CD4-positive, alpha-beta memory T cell (primary cell): ENCODE measurements at regions not wholly inside any gene's neighbourhood (a gene's known extent, or its start where the extent isn't known, plus 50 kb on each side); places are given as distances from the start of the nearest gene placed in this dataset.
A peak's percentile ranks its signal among the peaks of the same experiment; 100 is the strongest.
"Not testable (repeated sequence)": the region's sequence is repeated elsewhere in the genome, so short reads cannot be mapped to it uniquely, and the experiment has no call there.

Source experiments
- CTCF ChIA-PET: fragments of 350-600 bp; sonication (Branson Sonifier 250); formaldehyde crosslinking; loops from one replicate; lab custom pipeline; 2021; ENCODE audit warnings: inconsistent platforms; ENCODE audit not compliant: partially characterized antibody; lab: Charles Lee
- POLR2A ChIA-PET: fragments of 350-600 bp; sonication (Branson Sonifier 250); formaldehyde crosslinking; loops from one replicate; lab custom pipeline; 2021; ENCODE audit not compliant: partially characterized antibody; lab: Charles Lee
- DNase-seq, 5 donors: peaks; one replicate each; pipeline versions ENCODE4 v3.0.0 to v3.0.0-alpha.2; 2020 to 2022; ENCODE audit warnings: mixed read lengths in 1 of 5
- H3K27ac ChIP-seq: one replicate; pipeline ENCODE4 v1.7.0; 2013; ENCODE audit warnings: low read depth, low read length
- H3K27me3 ChIP-seq: 2 replicates; pipeline ENCODE4 v1.7.0; 2013; ENCODE audit warnings: mild to moderate bottlenecking, low read length, moderate library complexity; ENCODE audit not compliant: insufficient read depth
- H3K36me3 ChIP-seq: 2 replicates; pipeline ENCODE4 v1.7.0; 2013; ENCODE audit warnings: mild to moderate bottlenecking, low read length, moderate library complexity; ENCODE audit not compliant: insufficient read depth
- H3K4me1 ChIP-seq: 2 replicates; pipeline ENCODE4 v1.7.0; 2013; ENCODE audit warnings: mild to moderate bottlenecking, low read length, moderate library complexity; ENCODE audit not compliant: insufficient read depth
- H3K4me3 ChIP-seq, 2 donors: one replicate each; pipeline ENCODE4 v1.7.0; 2013; ENCODE audit warnings: low read length in 2 of 2, mild to moderate bottlenecking in 1 of 2
- H3K9me3 ChIP-seq, 2 donors: one replicate each; pipeline ENCODE4 v1.7.0; 2013; ENCODE audit warnings: low read length in 2 of 2, control low read depth in 1 of 2; ENCODE audit not compliant: control insufficient read depth in 1 of 2
- H3K27ac Mint-ChIP-seq, 7 donors: one replicate each; pipeline ENCODE4 v1.8.0; 2020 to 2021; ENCODE audit warnings: mixed read lengths in 7 of 7, mild to moderate bottlenecking in 6 of 7, inconsistent platforms in 3 of 7, moderate library complexity in 3 of 7
- H3K27me3 Mint-ChIP-seq, 2 donors: one replicate each; pipeline ENCODE4 v1.8.0; 2020 to 2021; ENCODE audit warnings: mixed read lengths in 2 of 2
- H3K36me3 Mint-ChIP-seq, 2 donors: one replicate each; pipeline ENCODE4 v1.8.0; 2020 to 2021; ENCODE audit warnings: mixed read lengths in 2 of 2, inconsistent platforms in 1 of 2, mild to moderate bottlenecking in 1 of 2
- H3K4me1 Mint-ChIP-seq, 4 donors: one replicate each; pipeline ENCODE4 v1.8.0; 2020 to 2021; ENCODE audit warnings: mixed read lengths in 4 of 4, mild to moderate bottlenecking in 1 of 4
- H3K4me3 Mint-ChIP-seq, 8 donors: one replicate each; pipeline ENCODE4 v1.8.0; 2020 to 2021; ENCODE audit warnings: mixed read lengths in 8 of 8, mild to moderate bottlenecking in 7 of 8, moderate library complexity in 6 of 8, inconsistent platforms in 3 of 8
- H3K9me3 Mint-ChIP-seq, 8 donors: one replicate each; pipeline ENCODE4 v1.8.0; 2020 to 2021; ENCODE audit warnings: mixed read lengths in 8 of 8, mild to moderate bottlenecking in 5 of 8, inconsistent platforms in 3 of 8, moderate library complexity in 1 of 8
- intact Hi-C: fragments of 100-400 bp; cut with micrococcal nuclease; formaldehyde crosslinking; loops from one replicate; pipeline ENCODE4 v1.15.1; 2023

DNA sequence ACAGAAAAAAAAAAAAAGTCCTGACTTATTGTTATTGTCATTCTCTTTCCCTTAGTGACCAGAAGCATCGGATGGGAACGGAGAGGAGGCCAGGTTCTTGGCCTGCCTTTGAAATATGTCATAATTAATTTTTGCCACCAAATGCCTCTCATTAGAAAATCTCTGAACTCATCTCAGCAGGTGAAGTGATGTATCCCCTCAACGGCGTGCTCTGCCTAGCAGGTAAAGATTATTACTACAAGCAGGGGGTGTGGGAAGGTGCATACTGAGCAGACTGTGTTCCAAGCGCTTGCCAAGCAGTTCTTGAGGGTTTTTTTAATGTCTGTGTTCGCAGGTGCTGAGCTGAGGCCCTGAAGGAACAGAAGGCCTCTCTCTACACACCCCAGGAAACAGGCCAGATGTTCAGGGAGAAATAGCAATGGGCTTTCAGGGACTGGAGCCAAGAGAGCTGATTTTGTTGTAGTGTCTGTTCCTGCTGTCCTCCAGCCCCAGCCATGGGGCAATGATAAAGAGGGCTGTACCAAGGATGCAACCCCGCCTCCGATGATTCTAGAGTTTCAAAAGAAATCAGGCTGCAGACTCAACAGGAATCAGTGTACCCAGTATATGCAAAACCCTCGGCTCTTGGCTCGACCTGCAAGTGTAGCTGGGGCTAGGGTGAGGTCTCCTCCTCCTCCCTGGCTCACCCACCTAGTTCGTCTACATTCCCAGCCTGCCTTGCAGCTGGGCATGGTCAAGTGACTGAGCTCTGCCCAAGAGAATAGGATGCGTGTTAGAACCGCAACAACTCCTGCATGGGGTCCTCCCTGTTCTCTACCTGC lies 181.4 kb upstream of the LRRC61 start:
- peak overlapping the region in 1 of 7 donors; percentile 13 for H3K27ac Mint-ChIP-seq
- CTCF ChIA-PET, H3K9me3 ChIP-seq, DNase-seq, H3K36me3 ChIP-seq, H3K27me3 ChIP-seq, H3K36me3 Mint-ChIP-seq, H3K4me3 Mint-ChIP-seq, H3K4me1 Mint-ChIP-seq, POLR2A ChIA-PET, H3K4me1 ChIP-seq, H3K9me3 Mint-ChIP-seq, H3K4me3 ChIP-seq, intact Hi-C loops, H3K27ac ChIP-seq, H3K27me3 Mint-ChIP-seq: not testable (repeated sequence)

DNA sequence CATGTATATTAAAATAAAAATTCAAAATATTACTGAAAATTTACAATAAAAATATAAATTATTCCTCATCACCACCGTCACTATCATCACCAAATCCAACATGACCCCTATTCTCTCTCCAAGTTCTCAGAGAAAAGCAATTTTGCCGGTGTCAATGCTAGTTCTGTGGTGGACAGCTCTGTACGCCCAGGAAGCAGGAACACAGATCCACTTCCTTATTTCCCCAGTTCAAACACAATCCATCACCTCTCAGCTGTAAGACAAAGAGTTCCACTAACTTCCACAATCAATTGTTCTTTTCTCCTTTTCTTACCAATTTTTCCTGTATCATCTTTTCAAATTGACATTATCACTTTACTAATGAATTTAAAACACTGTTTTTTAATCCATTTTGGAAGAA lies 177.0 kb upstream of the LRRC61 start:
- H3K4me3 Mint-ChIP-seq, H3K9me3 ChIP-seq, H3K9me3 Mint-ChIP-seq, H3K36me3 ChIP-seq, H3K27me3 ChIP-seq, intact Hi-C loops, POLR2A ChIA-PET, H3K4me1 ChIP-seq, H3K27ac ChIP-seq, H3K27ac Mint-ChIP-seq, CTCF ChIA-PET, H3K4me3 ChIP-seq, H3K4me1 Mint-ChIP-seq, DNase-seq, H3K36me3 Mint-ChIP-seq, H3K27me3 Mint-ChIP-seq: not testable (repeated sequence)

DNA sequence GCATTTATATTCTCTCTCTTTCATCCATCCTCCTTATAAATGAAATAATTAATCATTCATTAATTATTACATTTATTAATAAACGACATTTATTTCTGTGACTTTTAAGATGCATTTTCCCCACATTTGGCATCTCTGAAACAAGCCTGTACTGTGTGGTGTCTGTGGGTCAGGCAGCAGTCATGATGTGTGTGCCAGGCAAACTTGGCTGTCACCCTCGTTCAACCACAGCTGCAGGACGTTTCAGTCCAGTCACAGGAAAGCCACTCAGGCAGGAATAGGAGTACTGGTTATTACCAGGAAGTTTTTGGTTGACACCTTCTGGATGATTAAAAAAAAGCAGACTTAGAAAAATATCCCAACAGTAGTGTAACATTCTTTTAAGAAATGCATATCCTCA lies 175.6 kb upstream of the LRRC61 start:
- POLR2A ChIA-PET, CTCF ChIA-PET, H3K9me3 ChIP-seq, H3K4me3 Mint-ChIP-seq, intact Hi-C loops, H3K27me3 Mint-ChIP-seq, H3K4me1 Mint-ChIP-seq, H3K4me3 ChIP-seq, H3K36me3 ChIP-seq, DNase-seq, H3K36me3 Mint-ChIP-seq, H3K4me1 ChIP-seq, H3K9me3 Mint-ChIP-seq, H3K27ac ChIP-seq, H3K27ac Mint-ChIP-seq, H3K27me3 ChIP-seq: not testable (repeated sequence)

DNA sequence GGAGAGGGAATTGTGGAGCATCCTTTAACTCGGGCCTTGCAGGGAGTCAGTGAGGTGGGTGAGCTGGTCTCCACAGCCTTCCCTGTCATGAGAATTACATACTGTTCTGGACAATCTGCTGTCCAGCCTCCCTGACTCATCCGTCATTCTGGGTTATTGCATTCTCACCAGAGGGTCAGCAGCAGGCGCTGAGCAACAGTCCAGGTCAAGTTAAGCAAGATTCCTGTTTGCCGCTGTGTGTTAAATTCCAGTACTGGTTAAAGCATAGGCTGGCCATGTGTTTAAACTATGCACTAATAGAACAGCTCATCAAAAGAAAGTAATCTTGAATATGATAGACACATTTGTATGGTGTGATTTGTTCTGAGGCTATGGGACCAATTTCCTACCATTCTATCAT lies 167.1 kb upstream of the LRRC61 start:
- H3K9me3 ChIP-seq, H3K27ac Mint-ChIP-seq, H3K27me3 Mint-ChIP-seq, H3K27me3 ChIP-seq, H3K4me1 Mint-ChIP-seq, POLR2A ChIA-PET, H3K4me3 Mint-ChIP-seq, H3K36me3 ChIP-seq, H3K27ac ChIP-seq, DNase-seq, CTCF ChIA-PET, H3K9me3 Mint-ChIP-seq, H3K4me3 ChIP-seq, intact Hi-C loops, H3K4me1 ChIP-seq: not testable (repeated sequence)
- H3K36me3 Mint-ChIP-seq = peaks cover 2 to 11% of the 10 kb centered on the region in 2 donors

- H3K36me3 ChIP-seq, H3K4me1 Mint-ChIP-seq, H3K27ac ChIP-seq, H3K27me3 ChIP-seq, H3K4me3 ChIP-seq, intact Hi-C loops, POLR2A ChIA-PET, H3K9me3 ChIP-seq, H3K36me3 Mint-ChIP-seq, CTCF ChIA-PET, H3K9me3 Mint-ChIP-seq, H3K27ac Mint-ChIP-seq, H3K4me3 Mint-ChIP-seq, H3K4me1 ChIP-seq, H3K27me3 Mint-ChIP-seq, DNase-seq: not testable (repeated sequence)
These were observed 164.5 kb upstream of the LRRC61 start for GRCh38 chr7:150158696-150159095.

- H3K36me3 ChIP-seq, DNase-seq, H3K9me3 ChIP-seq, intact Hi-C loops, H3K27ac ChIP-seq, H3K4me1 ChIP-seq, H3K27me3 ChIP-seq, H3K4me3 ChIP-seq, H3K27me3 Mint-ChIP-seq, H3K27ac Mint-ChIP-seq, H3K4me1 Mint-ChIP-seq, CTCF ChIA-PET, POLR2A ChIA-PET, H3K9me3 Mint-ChIP-seq, H3K4me3 Mint-ChIP-seq: not testable (repeated sequence)
- H3K36me3 Mint-ChIP-seq = peaks cover 0 to 14% of the 10 kb centered on the region in 2 donors
These were observed 153.6 kb upstream of the LRRC61 start for GRCh38 chr7:150169515-150169914.

- H3K4me1 ChIP-seq, H3K36me3 ChIP-seq, H3K27me3 ChIP-seq, H3K9me3 ChIP-seq, CTCF ChIA-PET, H3K4me3 ChIP-seq, DNase-seq, H3K27ac ChIP-seq, H3K9me3 Mint-ChIP-seq, intact Hi-C loops, H3K4me3 Mint-ChIP-seq, H3K4me1 Mint-ChIP-seq, POLR2A ChIA-PET, H3K27me3 Mint-ChIP-seq, H3K27ac Mint-ChIP-seq: not testable (repeated sequence)
- H3K36me3 Mint-ChIP-seq = peaks cover 0 to 15% of the 10 kb centered on the region in 2 donors
These were observed 153.1 kb upstream of the LRRC61 start for GRCh38 chr7:150169943-150170490.
